ENCODE measurements at regions not wholly inside any gene's neighbourhood (a gene's known extent, or its start where the extent isn't known, plus 50 kb on each side); places are given as distances from the start of the nearest gene placed in this dataset.

GRCh38 chr17:70829876-70830275 lies 660.5 kb downstream of the KCNJ2 start:
- no peak for TF ChIP-seq CTCF (conservative IDR thresholded peaks at IDR 0.05 in 1 of 2, IDR thresholded peaks at IDR 0.05 in 1 of 2; ENCODE audit: extremely low read depth in 1 of 2, insufficient read depth in 1 of 2, low read depth in 1 of 2, low read length in 2 of 2)
- TF ChIP-seq EZH2 (IDR thresholded peaks at IDR 0.05; ENCODE audit: borderline replicate concordance, low read length), result no peak

Measured in mammary epithelial cell (primary cell).